C4-2B (cell line): ENCODE measurements at regions not wholly inside any gene's neighbourhood (a gene's known extent, or its start where the extent isn't known, plus 50 kb on each side); places are given as distances from the start of the nearest gene placed in this dataset.

Experiments used
- H3K27ac ChIP-seq: fragments of 450-650 bp; 2 replicates; pipeline ENCODE4 v1.5.1; 2017
- ZFX ChIP-seq: fragments of 450-650 bp; IDR thresholded peaks from 2 replicates; pipeline ENCODE4 v1.6.1; 2017
- TF ChIP-seq, protein P1 (sequence below): fragments of 450-650 bp; conservative IDR thresholded peaks from 2 replicates; pipeline ENCODE4 v1.5.1; 2017; ENCODE audit warnings: mild to moderate bottlenecking

DNA sequence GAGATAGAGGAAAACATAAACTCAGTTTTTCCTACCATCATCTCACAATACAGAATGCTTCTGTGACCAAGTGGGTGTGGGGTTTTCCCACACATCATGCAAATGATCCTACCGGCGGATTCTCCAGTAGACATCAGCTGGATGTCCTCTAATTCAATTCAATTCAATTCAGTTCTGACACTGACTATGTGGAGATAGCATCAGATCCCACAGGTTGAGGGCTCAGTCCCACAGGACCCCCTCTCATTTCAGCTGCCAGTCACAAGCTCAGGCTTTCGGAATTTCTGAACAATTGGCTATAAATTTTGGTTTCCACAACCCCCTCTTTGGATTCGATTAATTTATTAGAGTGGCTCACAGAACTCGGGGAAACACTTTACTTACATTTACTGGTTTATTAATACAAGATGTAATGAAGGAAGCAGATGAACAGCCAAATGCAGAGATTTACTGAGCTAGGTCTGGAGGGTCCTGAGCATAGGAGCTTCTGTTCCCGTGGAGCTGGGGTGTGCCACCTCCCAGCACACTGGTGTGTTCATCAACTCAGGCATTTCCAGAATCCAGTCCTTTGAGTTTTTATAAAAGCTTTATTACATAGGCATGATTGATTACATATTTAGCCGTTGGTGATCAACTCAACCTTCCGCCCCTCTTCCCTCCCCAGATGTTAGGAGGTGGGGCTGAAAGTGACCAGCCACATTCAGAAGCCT lies 350.1 kb downstream of the MYCN start:
- TF ChIP-seq ZFX: no peak
- TF ChIP-seq, protein P1, sequence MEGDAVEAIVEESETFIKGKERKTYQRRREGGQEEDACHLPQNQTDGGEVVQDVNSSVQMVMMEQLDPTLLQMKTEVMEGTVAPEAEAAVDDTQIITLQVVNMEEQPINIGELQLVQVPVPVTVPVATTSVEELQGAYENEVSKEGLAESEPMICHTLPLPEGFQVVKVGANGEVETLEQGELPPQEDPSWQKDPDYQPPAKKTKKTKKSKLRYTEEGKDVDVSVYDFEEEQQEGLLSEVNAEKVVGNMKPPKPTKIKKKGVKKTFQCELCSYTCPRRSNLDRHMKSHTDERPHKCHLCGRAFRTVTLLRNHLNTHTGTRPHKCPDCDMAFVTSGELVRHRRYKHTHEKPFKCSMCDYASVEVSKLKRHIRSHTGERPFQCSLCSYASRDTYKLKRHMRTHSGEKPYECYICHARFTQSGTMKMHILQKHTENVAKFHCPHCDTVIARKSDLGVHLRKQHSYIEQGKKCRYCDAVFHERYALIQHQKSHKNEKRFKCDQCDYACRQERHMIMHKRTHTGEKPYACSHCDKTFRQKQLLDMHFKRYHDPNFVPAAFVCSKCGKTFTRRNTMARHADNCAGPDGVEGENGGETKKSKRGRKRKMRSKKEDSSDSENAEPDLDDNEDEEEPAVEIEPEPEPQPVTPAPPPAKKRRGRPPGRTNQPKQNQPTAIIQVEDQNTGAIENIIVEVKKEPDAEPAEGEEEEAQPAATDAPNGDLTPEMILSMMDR: no peak
- H3K27ac ChIP-seq: no peak overlapping the region

DNA sequence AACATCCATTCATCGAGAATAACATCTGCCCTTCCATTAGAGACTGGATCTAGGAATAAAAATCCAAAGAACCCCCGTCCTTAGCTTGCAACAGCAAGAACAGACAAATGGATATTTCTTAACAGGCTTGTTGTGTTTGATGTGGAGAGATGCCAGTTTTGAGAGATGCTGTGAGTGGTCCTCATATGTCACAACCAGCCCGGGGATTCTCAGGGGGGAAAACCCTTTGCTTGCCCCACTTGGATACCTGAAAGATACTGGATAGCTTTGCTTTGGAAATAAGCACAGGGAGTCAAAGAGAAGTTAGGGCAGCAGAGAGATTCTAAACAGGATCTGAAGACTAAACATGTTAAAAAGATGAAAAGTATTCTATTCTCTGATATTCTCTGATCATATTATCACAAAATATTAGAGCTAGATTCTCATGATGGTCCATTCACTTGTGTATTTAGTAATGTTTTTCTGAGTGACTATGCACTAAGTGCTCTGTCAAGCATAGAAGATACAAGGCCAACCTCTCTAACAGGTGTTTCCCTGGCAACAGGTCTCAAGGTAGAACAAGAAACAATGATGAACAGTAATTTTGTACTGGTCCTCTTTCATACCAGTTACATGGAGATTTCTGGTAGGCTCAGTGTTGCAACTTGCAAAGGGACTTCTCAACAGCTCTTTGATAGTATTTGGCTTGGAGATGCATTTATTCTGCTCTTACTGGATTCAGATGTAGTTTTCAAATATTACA lies 348.2 kb downstream of the MYCN start:
- H3K27ac ChIP-seq: no peak overlapping the region
- no peak for TF ChIP-seq ZFX
- TF ChIP-seq, protein P1: no peak

DNA sequence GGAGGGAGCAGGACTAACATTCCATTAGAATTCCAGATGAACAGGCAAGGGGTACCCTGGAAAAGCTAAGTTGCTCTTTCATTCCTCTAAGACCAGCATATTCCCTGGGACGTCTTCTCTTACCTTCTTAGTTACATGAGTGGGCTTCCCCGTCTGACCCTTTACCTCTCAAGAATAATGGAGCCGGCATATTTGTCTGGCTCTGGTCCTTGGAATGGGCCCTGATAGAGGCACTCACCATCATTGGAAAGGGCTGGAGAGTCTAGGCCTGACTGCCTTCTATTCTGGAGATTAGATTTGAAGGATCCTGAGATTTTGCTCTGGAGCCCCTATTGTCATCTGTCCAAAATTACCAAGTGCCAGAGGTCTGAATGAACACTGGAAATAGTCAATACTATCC lies 347.5 kb downstream of the MYCN start:
- H3K27ac ChIP-seq: no peak overlapping the region
- TF ChIP-seq ZFX: no peak
- TF ChIP-seq, protein P1: no peak

DNA sequence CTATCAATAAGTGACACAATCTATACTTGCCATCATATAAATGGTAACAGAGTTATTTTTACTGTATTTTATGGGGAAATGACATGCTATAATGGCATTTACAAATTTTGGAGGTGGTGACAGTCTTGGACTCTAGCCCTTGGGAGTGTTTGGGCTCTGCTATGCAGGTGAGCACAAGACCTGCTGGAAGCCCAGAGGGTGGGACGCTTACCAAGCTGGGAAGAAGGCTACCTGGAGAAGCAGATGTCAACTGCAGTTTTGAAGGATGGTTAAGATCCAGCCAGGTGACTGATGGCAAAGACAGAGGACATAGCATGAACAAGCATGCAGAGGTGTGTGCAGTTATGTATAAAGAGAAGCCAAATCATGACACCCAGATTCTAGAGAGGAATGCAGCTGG lies 346.9 kb downstream of the MYCN start:
- TF ChIP-seq, protein P1: no peak
- no peak for TF ChIP-seq ZFX
- no peak overlapping the region for H3K27ac ChIP-seq

DNA sequence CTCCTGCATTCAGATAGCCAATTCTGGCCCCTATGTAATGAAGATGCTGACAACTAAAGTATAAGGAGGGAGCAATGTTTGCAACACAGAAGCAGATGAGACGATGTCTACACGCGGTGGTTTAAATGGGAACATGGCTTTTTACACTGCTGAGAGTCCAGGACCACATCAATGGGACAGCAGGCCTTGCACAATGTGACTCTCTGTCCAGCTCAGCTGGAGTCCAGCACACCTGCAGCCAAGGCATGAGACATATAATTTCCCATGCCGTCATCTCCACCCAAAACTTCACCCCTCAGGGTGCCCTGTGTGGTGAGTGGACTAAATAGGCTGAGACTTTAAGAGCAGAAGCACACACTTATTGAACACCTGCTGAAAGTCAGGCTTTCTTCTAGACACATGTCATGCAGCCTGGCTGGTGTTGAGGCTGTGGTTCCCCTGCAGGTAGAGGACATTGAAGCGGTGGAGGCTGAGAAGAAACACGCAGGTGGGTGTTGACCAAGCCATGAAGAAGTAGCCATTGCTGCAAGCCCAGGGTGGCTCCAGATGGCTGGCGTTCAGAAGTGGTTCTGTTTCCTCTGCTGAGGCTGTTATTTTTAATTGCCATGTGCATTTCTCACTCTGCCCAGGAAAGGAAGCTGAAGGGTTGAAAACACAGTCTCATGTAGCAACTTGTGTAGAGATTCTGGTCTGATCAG lies 345.6 kb downstream of the MYCN start:
- no peak overlapping the region for H3K27ac ChIP-seq
- TF ChIP-seq ZFX: no peak
- TF ChIP-seq, protein P1: no peak

DNA sequence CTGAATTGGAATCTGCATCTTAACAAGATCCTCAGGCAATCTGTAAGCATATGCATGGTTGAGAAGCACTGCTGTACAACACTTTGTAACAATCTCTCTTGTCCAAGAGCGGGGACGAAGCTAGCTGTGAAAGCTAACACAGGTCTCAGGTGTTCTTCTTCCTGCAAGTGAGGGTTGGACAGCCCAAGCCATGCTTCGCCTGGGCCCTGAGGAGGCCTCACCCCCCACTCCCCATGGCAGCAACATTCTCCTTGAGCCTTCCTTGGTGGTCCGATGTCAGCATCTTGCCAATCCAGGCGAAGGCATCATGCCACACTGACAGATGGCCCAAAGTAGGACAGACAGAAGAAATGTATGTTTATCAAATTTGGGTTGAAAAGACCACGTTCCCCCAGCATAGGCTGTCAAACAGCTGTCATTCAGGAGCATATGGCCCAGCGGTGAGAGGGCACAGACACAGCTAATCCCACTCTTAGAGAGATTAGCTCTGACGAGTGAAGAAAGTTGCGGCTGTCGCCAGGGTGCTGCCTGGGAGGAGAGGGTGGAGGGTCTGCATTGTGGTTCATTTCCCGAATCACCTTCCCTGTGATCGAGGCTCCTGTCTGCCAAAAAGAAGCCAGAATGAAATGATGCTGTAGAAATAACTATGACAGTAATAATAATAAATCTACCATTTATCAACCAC lies 344.7 kb downstream of the MYCN start:
- H3K27ac ChIP-seq: no peak overlapping the region
- TF ChIP-seq, protein P1: no peak
- TF ChIP-seq ZFX: no peak
